Activated naive CD8-positive, alpha-beta T cell treated with anti-CD3 and anti-CD28 coated beads for 36 hours (primary cell): ENCODE measurements at regions not wholly inside any gene's neighbourhood (a gene's known extent, or its start where the extent isn't known, plus 50 kb on each side); places are given as distances from the start of the nearest gene placed in this dataset.

Experiments used
- DNase-seq: peaks from one replicate; pipeline ENCODE4 v3.0.0; 2021
- H3K27ac Mint-ChIP-seq: one replicate; pipeline ENCODE4 v1.8.0; 2022; ENCODE audit warnings: mild to moderate bottlenecking, moderate library complexity, mixed read lengths
- H3K27me3 Mint-ChIP-seq: one replicate; pipeline ENCODE4 v1.8.0; 2022; ENCODE audit warnings: mild to moderate bottlenecking, mixed read lengths
- H3K36me3 Mint-ChIP-seq: one replicate; pipeline ENCODE4 v1.8.0; 2021; ENCODE audit warnings: mild to moderate bottlenecking, mixed read lengths
- H3K4me1 Mint-ChIP-seq: one replicate; pipeline ENCODE4 v1.8.0; 2021; ENCODE audit warnings: mixed read lengths
- H3K4me3 Mint-ChIP-seq: one replicate; pipeline ENCODE4 v1.8.0; 2022; ENCODE audit warnings: mild to moderate bottlenecking, moderate library complexity, mixed read lengths
- H3K9me3 Mint-ChIP-seq: one replicate; pipeline ENCODE4 v1.8.0; 2022; ENCODE audit warnings: mixed read lengths

GRCh38 chr21:27423038-27423437, 456.1 kb upstream of the ADAMTS5 start:
- no peak for DNase-seq
- Mint-ChIP-seq H3K27me3 (no peaks in the 10 kb centered on the region), H3K4me1 (no peaks in the 10 kb centered on the region), H3K9me3 (no peaks in the 10 kb centered on the region), H3K36me3 (no peaks in the 10 kb centered on the region), H3K4me3 (no peak overlapping the region), H3K27ac (no peak overlapping the region)

GRCh38 chr21:27422435-27422834, 455.5 kb upstream of the ADAMTS5 start:
- no peaks in the 10 kb centered on the region for H3K4me1 Mint-ChIP-seq
- H3K27me3 Mint-ChIP-seq, result no peaks in the 10 kb centered on the region
- DNase-seq, result no peak
- no peaks in the 10 kb centered on the region for H3K9me3 Mint-ChIP-seq
- no peak overlapping the region for H3K27ac Mint-ChIP-seq
- no peak overlapping the region for H3K4me3 Mint-ChIP-seq
- H3K36me3 Mint-ChIP-seq, result no peaks in the 10 kb centered on the region

- no peak for DNase-seq
- Mint-ChIP-seq H3K9me3 (no peaks in the 10 kb centered on the region), H3K27me3 (no peaks in the 10 kb centered on the region), H3K4me3 (no peak overlapping the region), H3K4me1 (no peaks in the 10 kb centered on the region), H3K36me3 (no peaks in the 10 kb centered on the region), H3K27ac (no peak overlapping the region)
Measured at GRCh38 chr21:27421654-27422053, 454.8 kb upstream of the ADAMTS5 start.

GRCh38 chr21:27419153-27419552, 452.3 kb upstream of the ADAMTS5 start:
- H3K9me3 Mint-ChIP-seq, result peaks cover 1% of the 10 kb centered on the region
- H3K27ac Mint-ChIP-seq, result no peak overlapping the region
- H3K4me1 Mint-ChIP-seq, result no peaks in the 10 kb centered on the region
- H3K36me3 Mint-ChIP-seq, result no peaks in the 10 kb centered on the region
- no peaks in the 10 kb centered on the region for H3K27me3 Mint-ChIP-seq
- H3K4me3 Mint-ChIP-seq, result no peak overlapping the region
- DNase-seq, result no peak

GRCh38 chr21:27418346-27418745, 451.5 kb upstream of the ADAMTS5 start:
- H3K27ac Mint-ChIP-seq, result no peak overlapping the region
- H3K4me1 Mint-ChIP-seq, result no peaks in the 10 kb centered on the region
- peaks cover 1% of the 10 kb centered on the region for H3K9me3 Mint-ChIP-seq
- no peaks in the 10 kb centered on the region for H3K36me3 Mint-ChIP-seq
- no peaks in the 10 kb centered on the region for H3K27me3 Mint-ChIP-seq
- no peak overlapping the region for H3K4me3 Mint-ChIP-seq
- DNase-seq, result no peak

- Mint-ChIP-seq H3K36me3 (no peaks in the 10 kb centered on the region), H3K9me3 (peaks cover 1% of the 10 kb centered on the region), H3K4me1 (no peaks in the 10 kb centered on the region), H3K4me3 (no peak overlapping the region), H3K27me3 (no peaks in the 10 kb centered on the region), H3K27ac (no peak overlapping the region)
- DNase-seq, result no peak
Measured at GRCh38 chr21:27412530-27412929, 445.6 kb upstream of the ADAMTS5 start.

GRCh38 chr21:27408826-27409225, 441.9 kb upstream of the ADAMTS5 start:
- no peaks in the 10 kb centered on the region for H3K27me3 Mint-ChIP-seq
- no peak for DNase-seq
- H3K27ac Mint-ChIP-seq, result no peak overlapping the region
- no peak overlapping the region for H3K4me3 Mint-ChIP-seq
- no peaks in the 10 kb centered on the region for H3K9me3 Mint-ChIP-seq
- H3K36me3 Mint-ChIP-seq, result no peaks in the 10 kb centered on the region
- H3K4me1 Mint-ChIP-seq, result no peaks in the 10 kb centered on the region

GRCh38 chr21:27407271-27407670, 440.4 kb upstream of the ADAMTS5 start:
- Mint-ChIP-seq H3K27ac (no peak overlapping the region), H3K9me3 (no peaks in the 10 kb centered on the region), H3K27me3 (no peaks in the 10 kb centered on the region), H3K4me3 (no peak overlapping the region), H3K36me3 (no peaks in the 10 kb centered on the region), H3K4me1 (no peaks in the 10 kb centered on the region)
- no peak for DNase-seq

- no peaks in the 10 kb centered on the region for H3K4me1 Mint-ChIP-seq
- no peaks in the 10 kb centered on the region for H3K9me3 Mint-ChIP-seq
- no peaks in the 10 kb centered on the region for H3K36me3 Mint-ChIP-seq
- no peak overlapping the region for H3K27ac Mint-ChIP-seq
- H3K27me3 Mint-ChIP-seq, result no peaks in the 10 kb centered on the region
- no peak overlapping the region for H3K4me3 Mint-ChIP-seq
- no peak for DNase-seq
Measured at GRCh38 chr21:27406300-27407009, 439.6 kb upstream of the ADAMTS5 start.

- no peaks in the 10 kb centered on the region for H3K36me3 Mint-ChIP-seq
Measured at GRCh38 chr21:27403011-27403410, 436.1 kb upstream of the ADAMTS5 start.

GRCh38 chr21:27400045-27400444, 433.2 kb upstream of the ADAMTS5 start:
- Mint-ChIP-seq H3K27me3 (no peaks in the 10 kb centered on the region), H3K9me3 (peaks cover 2% of the 10 kb centered on the region), H3K36me3 (no peaks in the 10 kb centered on the region), H3K4me1 (no peaks in the 10 kb centered on the region), H3K4me3 (no peak overlapping the region), H3K27ac (no peak overlapping the region)
- DNase-seq, result no peak

More at GRCh38 chr21:27403011-27403410, 436.1 kb upstream of the ADAMTS5 start:
- H3K4me3 Mint-ChIP-seq, result no peak overlapping the region
- H3K9me3 Mint-ChIP-seq, result no peaks in the 10 kb centered on the region
- H3K27me3 Mint-ChIP-seq, result no peaks in the 10 kb centered on the region
- DNase-seq, result no peak
- no peak overlapping the region for H3K27ac Mint-ChIP-seq
- H3K4me1 Mint-ChIP-seq, result no peaks in the 10 kb centered on the region

GRCh38 chr21:27397578-27397977, 430.7 kb upstream of the ADAMTS5 start:
- Mint-ChIP-seq H3K36me3 (no peaks in the 10 kb centered on the region), H3K27ac (no peak overlapping the region), H3K4me3 (no peak overlapping the region), H3K27me3 (no peaks in the 10 kb centered on the region), H3K9me3 (peaks cover 2% of the 10 kb centered on the region), H3K4me1 (no peaks in the 10 kb centered on the region)
- DNase-seq, result no peak

- Mint-ChIP-seq H3K4me1 (no peaks in the 10 kb centered on the region), H3K4me3 (no peak overlapping the region), H3K36me3 (no peaks in the 10 kb centered on the region), H3K9me3 (peaks cover 4% of the 10 kb centered on the region), H3K27ac (no peak overlapping the region), H3K27me3 (no peaks in the 10 kb centered on the region)
- DNase-seq, result no peak
Measured at GRCh38 chr21:27393726-27394125, 426.8 kb upstream of the ADAMTS5 start.

- Mint-ChIP-seq H3K36me3 (no peaks in the 10 kb centered on the region), H3K27ac (no peak overlapping the region), H3K4me3 (no peak overlapping the region), H3K27me3 (no peaks in the 10 kb centered on the region), H3K4me1 (no peaks in the 10 kb centered on the region), H3K9me3 (peaks cover 4% of the 10 kb centered on the region)
- DNase-seq, result no peak
Measured at GRCh38 chr21:27391990-27392389, 425.1 kb upstream of the ADAMTS5 start.

- no peak for DNase-seq
- H3K36me3 Mint-ChIP-seq, result no peaks in the 10 kb centered on the region
- H3K4me3 Mint-ChIP-seq, result no peak overlapping the region
- H3K4me1 Mint-ChIP-seq, result no peaks in the 10 kb centered on the region
- H3K27ac Mint-ChIP-seq, result no peak overlapping the region
- peaks cover 3% of the 10 kb centered on the region for H3K9me3 Mint-ChIP-seq
- H3K27me3 Mint-ChIP-seq, result no peaks in the 10 kb centered on the region
Measured at GRCh38 chr21:27390384-27390783, 423.5 kb upstream of the ADAMTS5 start.

- H3K27ac Mint-ChIP-seq, result no peak overlapping the region
- no peak overlapping the region for H3K4me3 Mint-ChIP-seq
- peaks cover 3% of the 10 kb centered on the region for H3K9me3 Mint-ChIP-seq
- H3K36me3 Mint-ChIP-seq, result no peaks in the 10 kb centered on the region
- no peaks in the 10 kb centered on the region for H3K27me3 Mint-ChIP-seq
- no peak for DNase-seq
- no peaks in the 10 kb centered on the region for H3K4me1 Mint-ChIP-seq
Measured at GRCh38 chr21:27388825-27389224, 421.9 kb upstream of the ADAMTS5 start.
